ENCODE measurements at regions not wholly inside any gene's neighbourhood (a gene's known extent, or its start where the extent isn't known, plus 50 kb on each side); places are given as distances from the start of the nearest gene placed in this dataset.

DNA sequence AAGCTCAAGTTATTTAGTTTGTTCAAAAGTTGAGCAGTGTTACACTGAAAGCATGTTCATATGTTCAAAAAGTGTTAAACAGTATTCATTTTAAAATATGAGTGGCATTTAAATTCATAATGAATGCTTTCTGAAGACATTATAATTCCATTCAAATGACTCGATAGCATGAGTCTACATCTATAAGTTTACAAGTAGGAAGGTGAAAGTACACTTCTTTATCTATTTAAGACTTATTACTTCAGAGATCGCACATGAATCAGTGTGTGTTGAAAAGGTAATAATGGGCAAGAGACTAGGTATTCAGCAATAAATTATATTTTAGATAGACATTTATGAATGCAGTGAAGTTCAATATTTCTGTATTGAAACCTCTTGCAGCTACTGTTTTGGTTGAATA lies 456.1 kb downstream of the GRXCR1 start:
- TF ChIP-seq GATA2 (IDR thresholded peaks at IDR 0.05; ENCODE audit: low read depth, low read length) (no peak), GATA3 (IDR thresholded peaks at IDR 0.05; ENCODE audit: low read depth, low read length) (no peak)

GRCh38 chr4:43351970-43352806 lies 459.7 kb downstream of the GRXCR1 start:
- no peak for TF ChIP-seq GATA2 (IDR thresholded peaks at IDR 0.05; ENCODE audit: low read depth, low read length)
- no peak for TF ChIP-seq GATA3 (IDR thresholded peaks at IDR 0.05; ENCODE audit: low read depth, low read length)

GRCh38 chr4:43352859-43353258 lies 460.3 kb downstream of the GRXCR1 start:
- TF ChIP-seq GATA2 (IDR thresholded peaks at IDR 0.05; ENCODE audit: low read depth, low read length) (no peak), GATA3 (IDR thresholded peaks at IDR 0.05; ENCODE audit: low read depth, low read length) (no peak)

DNA sequence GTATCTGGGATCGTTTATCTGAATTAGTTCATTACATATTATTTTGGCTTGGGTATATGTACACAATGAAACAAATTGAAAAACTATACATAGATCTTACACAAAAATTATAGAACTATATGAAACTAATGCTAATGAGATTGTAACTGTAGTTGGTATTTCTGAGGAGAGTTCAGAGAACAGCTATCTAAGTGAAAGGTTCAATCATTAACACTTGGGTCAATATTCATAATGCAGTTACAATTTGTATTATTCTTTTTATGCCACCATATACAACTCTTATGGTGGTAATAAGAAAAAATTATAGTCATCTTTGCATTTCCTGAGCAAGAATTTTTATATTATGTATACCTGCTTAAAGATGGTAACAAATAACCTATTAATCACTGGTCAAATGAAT lies 461.0 kb downstream of the GRXCR1 start:
- TF ChIP-seq GATA3 (IDR thresholded peaks at IDR 0.05; ENCODE audit: low read depth, low read length) (no peak), GATA2 (IDR thresholded peaks at IDR 0.05; ENCODE audit: low read depth, low read length) (no peak)

GRCh38 chr4:43356786-43357185 lies 464.3 kb downstream of the GRXCR1 start:
- TF ChIP-seq GATA2 (IDR thresholded peaks at IDR 0.05; ENCODE audit: low read depth, low read length) (no peak), GATA3 (IDR thresholded peaks at IDR 0.05; ENCODE audit: low read depth, low read length) (no peak)

- TF ChIP-seq GATA3 (IDR thresholded peaks at IDR 0.05; ENCODE audit: low read depth, low read length) (no peak), GATA2 (IDR thresholded peaks at IDR 0.05; ENCODE audit: low read depth, low read length) (no peak)
Observed at GRCh38 chr4:43357252-43357974, 464.9 kb downstream of the GRXCR1 start.

DNA sequence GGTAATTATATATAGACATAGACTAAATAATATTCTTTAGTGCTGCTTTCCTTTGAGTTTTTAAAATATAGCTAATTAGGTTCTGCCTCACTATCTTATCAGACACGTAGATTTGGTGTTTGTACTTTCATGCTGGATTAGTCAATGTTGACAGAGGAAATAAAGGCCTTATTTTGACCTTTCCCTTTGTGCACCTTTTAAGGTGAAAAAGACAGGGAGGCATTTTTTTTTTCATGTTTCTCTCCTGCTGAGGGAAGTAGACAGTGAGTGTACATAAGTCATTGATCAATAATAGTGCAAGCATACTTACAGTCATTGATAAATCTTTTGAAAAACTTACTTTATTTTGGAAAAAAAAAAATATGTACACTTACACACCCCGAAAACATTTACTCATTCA lies 467.8 kb downstream of the GRXCR1 start:
- no peak for TF ChIP-seq GATA2 (IDR thresholded peaks at IDR 0.05; ENCODE audit: low read depth, low read length)

- TF ChIP-seq GATA3 (IDR thresholded peaks at IDR 0.05; ENCODE audit: low read depth, low read length) (no peak), GATA2 (IDR thresholded peaks at IDR 0.05; ENCODE audit: low read depth, low read length) (no peak)
Observed at GRCh38 chr4:43362875-43363636, 470.5 kb downstream of the GRXCR1 start.

DNA sequence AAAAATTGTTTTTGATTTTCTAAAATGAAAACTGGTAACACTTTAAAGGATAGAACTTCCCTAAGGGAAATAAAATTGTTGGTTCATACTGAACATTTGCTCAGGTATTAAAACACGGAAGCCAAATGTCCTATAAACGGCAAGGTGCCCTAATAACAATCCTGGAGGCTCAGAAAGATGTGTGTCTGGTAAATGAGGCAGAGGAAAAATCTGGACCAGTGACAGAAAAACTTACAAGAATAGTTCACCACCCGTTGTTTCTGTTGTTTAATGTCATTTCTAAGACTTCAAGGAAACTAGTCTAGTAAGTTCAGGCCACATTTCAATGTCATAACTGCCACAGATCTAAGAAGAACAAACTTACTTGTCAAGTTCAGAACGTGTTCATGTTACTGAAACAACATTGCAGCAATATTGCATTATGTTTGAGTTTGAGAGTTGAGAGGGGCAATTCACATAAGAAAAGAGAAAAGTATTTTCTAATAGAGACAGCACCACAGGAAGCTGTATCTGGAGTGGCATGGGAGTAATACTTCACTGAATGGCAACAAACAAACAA lies 476.6 kb downstream of the GRXCR1 start:
- no peak for TF ChIP-seq GATA3 (IDR thresholded peaks at IDR 0.05; ENCODE audit: low read depth, low read length)
- no peak for TF ChIP-seq GATA2 (IDR thresholded peaks at IDR 0.05; ENCODE audit: low read depth, low read length)

DNA sequence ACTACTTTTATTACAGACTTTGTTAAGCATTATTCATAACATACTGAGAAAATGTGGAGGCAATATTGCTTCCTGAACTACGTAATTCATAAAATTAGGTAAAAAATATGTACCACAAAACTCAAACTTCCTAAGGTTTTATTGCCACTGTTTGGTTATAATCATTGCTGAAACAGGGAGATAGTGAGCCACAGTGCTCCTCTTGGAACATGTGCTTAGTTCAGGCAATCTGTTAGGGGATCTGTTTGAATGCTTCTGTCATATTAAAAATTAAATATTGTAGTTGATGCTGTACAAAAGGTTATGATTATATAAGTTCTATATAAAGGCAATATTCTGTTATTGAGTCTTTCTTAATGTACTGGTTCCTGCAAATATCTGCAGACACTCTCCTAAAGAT lies 480.7 kb downstream of the GRXCR1 start:
- TF ChIP-seq GATA3 (IDR thresholded peaks at IDR 0.05; ENCODE audit: low read depth, low read length) (no peak), GATA2 (IDR thresholded peaks at IDR 0.05; ENCODE audit: low read depth, low read length) (no peak)

DNA sequence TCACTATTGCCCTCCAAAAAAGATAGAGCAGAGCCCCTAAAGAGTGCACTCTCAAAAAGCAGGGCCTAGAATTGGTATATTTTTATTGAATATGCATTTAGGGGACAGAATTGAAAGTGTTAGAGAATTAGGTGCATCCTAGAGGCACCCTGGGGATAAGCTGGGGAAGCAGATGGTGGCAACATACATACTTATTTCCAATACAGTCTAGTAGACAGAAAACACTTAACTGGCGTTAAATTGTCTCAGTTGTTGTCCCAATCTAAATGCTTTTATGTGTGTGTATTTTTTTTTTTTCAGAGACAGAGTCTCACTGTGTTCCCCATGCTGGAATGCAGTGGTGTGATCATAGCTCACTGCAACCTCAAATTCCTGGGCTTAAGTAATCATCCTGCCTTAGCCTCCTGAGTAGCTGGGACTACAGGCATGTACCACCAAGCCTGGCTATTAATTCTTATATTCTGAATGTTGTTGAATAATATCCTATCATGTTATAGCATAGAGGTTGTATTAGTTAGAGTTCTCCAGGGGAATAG lies 481.8 kb downstream of the GRXCR1 start:
- TF ChIP-seq GATA2 (IDR thresholded peaks at IDR 0.05; ENCODE audit: low read depth, low read length) (no peak), GATA3 (IDR thresholded peaks at IDR 0.05; ENCODE audit: low read depth, low read length) (no peak)

DNA sequence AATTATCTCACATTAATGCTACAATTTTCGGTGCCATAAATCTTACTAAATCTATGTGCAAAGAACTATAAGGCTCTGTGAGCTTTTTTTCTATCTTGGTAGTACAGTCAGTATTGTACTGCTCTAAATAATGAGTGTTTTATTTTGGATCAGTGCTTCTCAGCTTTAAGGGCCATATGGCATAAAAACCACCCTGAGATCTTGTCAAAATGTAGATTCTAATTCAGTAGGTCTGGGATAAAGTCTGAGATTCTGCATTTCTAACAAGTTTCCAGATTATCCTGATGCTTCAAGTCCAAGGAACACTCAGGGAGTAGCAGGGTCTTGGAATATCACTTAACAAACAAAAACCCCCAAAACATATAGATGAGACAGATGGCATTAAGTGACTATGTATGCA lies 486.5 kb downstream of the GRXCR1 start:
- TF ChIP-seq GATA2 (IDR thresholded peaks at IDR 0.05; ENCODE audit: low read depth, low read length): no peak
- TF ChIP-seq GATA3 (IDR thresholded peaks at IDR 0.05; ENCODE audit: low read depth, low read length): no peak

GRCh38 chr4:43380093-43380492 lies 487.6 kb downstream of the GRXCR1 start:
- TF ChIP-seq GATA2 (IDR thresholded peaks at IDR 0.05; ENCODE audit: low read depth, low read length) (no peak), GATA3 (IDR thresholded peaks at IDR 0.05; ENCODE audit: low read depth, low read length) (no peak)

DNA sequence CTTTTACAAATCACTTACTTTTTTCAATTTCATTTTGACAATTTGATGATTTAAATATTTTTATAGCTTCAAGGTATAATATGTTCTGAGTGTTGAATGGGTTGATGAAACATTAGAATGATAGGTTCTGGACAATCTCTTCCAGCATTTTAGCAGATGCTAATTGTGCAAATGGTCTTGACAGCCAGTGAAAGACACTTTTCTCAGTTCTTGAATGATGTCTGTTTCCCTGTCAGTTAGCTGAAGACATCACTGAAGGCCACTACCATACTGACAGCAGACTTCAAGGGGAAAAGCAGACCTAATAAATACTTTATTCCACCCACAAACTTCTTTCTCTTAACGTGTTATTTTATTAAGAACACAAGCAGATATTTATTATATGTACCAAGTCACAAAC lies 498.6 kb downstream of the GRXCR1 start:
- TF ChIP-seq GATA2 (IDR thresholded peaks at IDR 0.05; ENCODE audit: low read depth, low read length) (no peak), GATA3 (IDR thresholded peaks at IDR 0.05; ENCODE audit: low read depth, low read length) (no peak)

Measured in SH-SY5Y (cell line).